ENCODE measurements at regions not wholly inside any gene's neighbourhood (a gene's known extent, or its start where the extent isn't known, plus 50 kb on each side); places are given as distances from the start of the nearest gene placed in this dataset.

GRCh38 chr2:236440110-236440881, 129.3 kb upstream of the ACKR3 start:
- TF ChIP-seq CTCF (conservative IDR thresholded peaks at IDR 0.05; ENCODE audit: low read depth, low read length): no peak
- no peak overlapping the region for H3K4me3 ChIP-seq (ENCODE audit: low read depth, low read length)
- no peak for DNase-seq (ENCODE audit: low read depth)

- H3K4me3 ChIP-seq (ENCODE audit: low read depth, low read length): no peak overlapping the region
- TF ChIP-seq CTCF (conservative IDR thresholded peaks at IDR 0.05; ENCODE audit: low read depth, low read length): no peak
- DNase-seq (ENCODE audit: low read depth): no peak
Observed at GRCh38 chr2:236444187-236444586, 125.4 kb upstream of the ACKR3 start.

DNA sequence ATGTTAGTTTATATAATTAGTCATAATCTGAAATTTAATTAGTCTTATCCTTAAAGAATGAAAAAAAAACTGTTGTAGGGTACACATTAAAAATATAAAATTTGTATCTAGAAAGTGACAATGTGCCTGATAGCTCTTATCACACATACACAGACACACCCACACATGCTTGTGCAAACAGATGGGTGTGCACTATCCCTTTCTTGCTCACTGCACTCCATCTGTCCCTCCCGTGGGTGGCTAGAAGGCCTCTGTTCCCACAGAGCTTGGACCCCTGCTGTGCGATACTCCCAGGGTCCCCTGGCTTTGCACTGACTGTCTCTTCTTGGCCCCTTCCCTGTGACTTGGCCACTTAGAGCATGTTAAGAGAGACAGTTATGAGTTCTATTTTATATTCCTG, 123.9 kb upstream of the ACKR3 start:
- no peak for TF ChIP-seq CTCF (conservative IDR thresholded peaks at IDR 0.05; ENCODE audit: low read depth, low read length)
- no peak for DNase-seq (ENCODE audit: low read depth)
- no peak overlapping the region for H3K4me3 ChIP-seq (ENCODE audit: low read depth, low read length)

DNA sequence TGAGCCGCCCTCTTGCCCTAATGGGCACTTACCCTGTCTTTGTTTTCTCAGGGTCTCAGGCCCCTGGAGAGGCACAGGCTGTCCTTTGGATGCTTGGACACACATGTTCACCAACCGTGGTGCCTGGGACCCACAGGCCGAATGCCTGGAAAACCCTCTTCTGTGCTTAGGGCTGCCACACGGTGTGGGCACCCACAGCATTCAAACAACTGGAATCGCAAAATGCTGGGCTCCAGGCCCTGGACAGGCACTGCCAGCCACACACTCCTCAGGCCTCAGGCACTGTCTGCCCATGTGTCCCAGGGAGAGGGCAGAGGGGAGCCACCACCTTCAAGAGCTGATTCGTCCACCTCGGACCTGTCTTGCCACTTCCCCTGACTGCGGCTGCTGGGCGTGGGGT, 123.1 kb upstream of the ACKR3 start:
- DNase-seq (ENCODE audit: low read depth): no peak
- H3K4me3 ChIP-seq (ENCODE audit: low read depth, low read length): no peak overlapping the region
- no peak for TF ChIP-seq CTCF (conservative IDR thresholded peaks at IDR 0.05; ENCODE audit: low read depth, low read length)

DNA sequence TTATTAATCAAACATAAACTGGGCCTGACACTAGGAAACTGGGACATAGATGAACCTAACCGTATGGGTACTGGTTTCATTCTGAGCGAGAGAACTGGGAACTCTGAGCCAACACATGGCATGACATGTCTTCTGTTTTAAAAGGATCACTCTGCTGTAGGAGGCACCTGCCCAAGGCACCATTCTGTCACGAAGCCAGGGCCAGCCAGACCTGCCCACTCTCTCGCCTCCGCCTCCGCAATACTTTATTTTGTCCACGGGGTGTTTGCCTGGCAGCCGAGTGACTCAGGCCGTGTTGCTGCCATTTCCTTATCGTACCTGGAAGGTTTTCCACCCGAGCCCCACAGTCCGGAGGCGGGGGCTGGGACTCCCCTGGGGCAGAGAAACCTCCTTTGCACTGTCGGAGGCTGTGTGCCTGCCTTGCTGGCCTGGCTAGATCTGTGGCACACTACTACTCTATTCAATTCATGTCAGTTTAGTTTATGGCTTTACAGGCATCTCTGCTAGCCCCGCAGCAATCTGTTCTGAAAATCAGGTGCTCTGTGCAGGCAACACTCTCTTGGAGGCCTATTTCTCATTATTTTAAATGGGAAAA, 120.4 kb upstream of the ACKR3 start:
- no peak overlapping the region for H3K4me3 ChIP-seq (ENCODE audit: low read depth, low read length)
- no peak for DNase-seq (ENCODE audit: low read depth)
- no peak for TF ChIP-seq CTCF (conservative IDR thresholded peaks at IDR 0.05; ENCODE audit: low read depth, low read length)

- no peak for TF ChIP-seq CTCF (conservative IDR thresholded peaks at IDR 0.05; ENCODE audit: low read depth, low read length)
- no peak overlapping the region for H3K4me3 ChIP-seq (ENCODE audit: low read depth, low read length)
- no peak for DNase-seq (ENCODE audit: low read depth)
Observed at GRCh38 chr2:236452238-236452637, 117.4 kb upstream of the ACKR3 start.

GRCh38 chr2:236454076-236454475, 115.5 kb upstream of the ACKR3 start:
- TF ChIP-seq CTCF (conservative IDR thresholded peaks at IDR 0.05; ENCODE audit: low read depth, low read length): no peak
- no peak for DNase-seq (ENCODE audit: low read depth)
- H3K4me3 ChIP-seq (ENCODE audit: low read depth, low read length): no peak overlapping the region

All from epithelial cell of proximal tubule (primary cell).